Upper lobe of left lung (tissue), 6 donors: ENCODE measurements at regions not wholly inside any gene's neighbourhood (a gene's known extent, or its start where the extent isn't known, plus 50 kb on each side); places are given as distances from the start of the nearest gene placed in this dataset.

Experiments
- ATAC-seq, 2 donors: fragments of 200-7000 bp; cut with Tn5 transposase; one replicate each; pipeline ENCODE4 v1.9.1; 2022; ENCODE audit warnings: mild to moderate bottlenecking in 2 of 2, moderate library complexity in 2 of 2; ENCODE audit not compliant: low FRiP score in 2 of 2
- DNase-seq, 2 donors: peaks; one replicate each; pipeline ENCODE4 v3.0.0-alpha.2; 2019 to 2020
- H3K27ac ChIP-seq, 4 donors: fragments of 200-600 bp; sonication (generic); one replicate each; pipeline ENCODE4 v1.5.1; 2016 to 2019
- H3K27me3 ChIP-seq, 4 donors: fragments of 200-600 bp; sonication (generic); one replicate each; pipeline ENCODE4 v1.5.1; 2017 to 2019
- H3K36me3 ChIP-seq, 4 donors: fragments of 200-600 bp; sonication (generic); one replicate each; pipeline ENCODE4 v1.5.1; 2016 to 2019
- H3K4me1 ChIP-seq, 4 donors: fragments of 200-600 bp; sonication (generic); one replicate each; pipeline ENCODE4 v1.5.1; 2018 to 2019
- H3K4me3 ChIP-seq, 4 donors: fragments of 200-600 bp; sonication (generic); one replicate each; pipeline ENCODE4 v1.5.1; 2017 to 2019; ENCODE audit warnings: mild to moderate bottlenecking in 2 of 4, moderate library complexity in 1 of 4
- H3K9me3 ChIP-seq, 4 donors: fragments of 200-600 bp; sonication (generic); one replicate each; pipeline ENCODE4 v1.5.1; 2018 to 2019
- EP300 ChIP-seq, 4 donors: sonication (generic); formaldehyde crosslinking; IDR thresholded peaks; one replicate each; pipeline ENCODE4 v1.5.1; 2017; ENCODE audit warnings: antibody characterized with exemption in 4 of 4, control low read depth in 2 of 4
- POLR2A ChIP-seq, 4 donors: fragments of 450-650 bp; IDR thresholded peaks; one replicate each; pipeline ENCODE4 v1.5.1; 2016 to 2017; ENCODE audit warnings: antibody characterized with exemption in 4 of 4, mild to moderate bottlenecking in 2 of 4
- POLR2AphosphoS5 ChIP-seq, 2 donors: sonication (generic); formaldehyde crosslinking; IDR thresholded peaks; one replicate each; pipeline ENCODE4 v1.5.1; 2017; ENCODE audit warnings: antibody characterized with exemption in 2 of 2
- WGBS, 2 donors: methylation state at CpG; one replicate each; pipeline ENCODE4 v1.1.5; 2017 to 2018; 5-methylcytosine and 5-hydroxymethylcytosine counted together
- TF ChIP-seq, protein P1 (sequence below), 6 experiments: fragments of 450-650 bp in 4 of 6; fragments of 200-600 bp in 2 of 6; sonication (generic) in 2 of 6; IDR thresholded peaks; one replicate each; pipeline ENCODE4 v1.5.1; 2016 to 2019; ENCODE audit warnings: antibody characterized with exemption in 6 of 6
- donor health status: DM: no; HTN: no; CAD: no; lungs with moderate emphysema.
- donor health status: DM: no; HTN: yes; CAD: no; lungs with severe emphysema.

DNA sequence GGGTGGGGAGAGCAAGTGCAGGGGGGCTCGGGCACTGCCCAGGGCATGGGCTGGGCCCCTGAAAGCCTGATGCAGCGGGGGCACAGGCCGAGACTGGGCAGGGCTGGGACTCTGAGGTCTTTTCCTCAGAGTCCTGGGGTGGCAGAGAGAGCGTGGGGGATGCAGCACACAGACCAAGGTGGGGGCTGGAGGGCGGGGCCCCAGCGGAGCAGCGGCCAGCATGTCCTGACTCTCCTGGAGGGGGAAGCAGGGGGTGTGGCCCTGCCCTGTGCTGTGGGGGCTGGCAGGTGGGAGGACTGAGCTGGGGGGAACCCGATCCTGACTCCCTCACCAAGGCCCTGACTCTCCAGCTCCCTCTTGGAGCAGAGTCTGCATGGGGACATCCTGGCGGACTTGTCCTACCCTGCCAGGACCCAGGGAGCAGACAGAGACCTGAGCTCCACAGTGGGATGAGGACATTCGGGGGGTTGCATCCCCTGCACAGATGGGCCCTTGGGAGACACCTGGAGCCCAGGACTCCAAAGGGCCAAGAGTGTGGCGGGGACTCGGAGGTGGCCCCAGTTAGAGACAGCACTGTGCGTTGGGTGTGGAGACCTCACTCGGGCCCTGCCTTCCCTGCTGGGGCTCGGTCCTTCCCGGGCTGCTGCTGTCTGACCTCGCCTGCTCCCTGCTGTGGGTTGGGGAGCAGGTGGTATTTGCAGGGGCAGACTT, 326.1 kb downstream of the TMEM121 start:
- ATAC-seq (no peak), DNase-seq (peak in 1 of 2 donors; percentile 75)
- H3K4me1 ChIP-seq: no peaks in the 10 kb centered on the region

DNA sequence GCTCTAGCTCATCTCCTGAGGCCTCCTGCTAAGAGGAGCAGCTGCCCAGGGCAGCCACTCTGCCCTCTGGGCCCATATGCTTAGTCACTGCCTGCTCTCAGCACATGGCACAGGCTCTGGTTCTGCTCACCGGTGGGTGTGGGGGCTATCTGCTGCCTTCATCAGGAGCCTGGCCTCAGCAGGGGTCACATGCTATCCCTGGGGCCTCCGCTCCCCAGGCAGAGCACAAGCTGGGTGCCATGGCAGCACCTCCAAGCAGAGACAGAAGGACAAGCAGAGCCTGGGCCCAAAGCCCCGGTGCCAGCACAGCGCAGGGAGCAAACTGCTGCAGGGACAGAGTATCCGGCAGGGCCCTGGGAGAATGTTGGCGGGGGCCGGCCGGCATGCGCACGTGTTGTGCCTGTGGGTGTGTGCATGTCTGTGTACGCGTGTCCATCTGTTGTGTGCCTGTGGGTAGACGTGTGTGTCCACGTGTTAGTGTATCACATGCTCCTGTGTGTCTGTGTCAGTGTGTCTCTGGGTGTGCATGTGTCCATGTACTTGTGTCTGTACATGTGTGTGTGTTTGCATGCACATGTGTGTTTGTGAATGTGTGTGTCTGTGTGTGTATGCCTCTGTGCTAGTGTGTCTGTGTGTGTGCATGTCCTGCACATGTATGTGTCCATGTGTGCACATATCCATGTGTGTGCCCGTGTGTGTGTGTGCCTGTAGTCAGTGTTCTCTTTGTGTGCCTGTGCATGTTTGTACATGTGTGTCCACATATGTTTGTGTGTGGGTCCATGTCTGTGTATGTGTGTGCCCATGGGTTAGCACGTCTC, 326.9 kb downstream of the TMEM121 start:
- peak; percentile 15 to 78 for DNase-seq
- H3K36me3 ChIP-seq: no peaks in the 10 kb centered on the region
- TF ChIP-seq POLR2AphosphoS5 (IDR thresholded peaks at IDR 0.05) (no peak), EP300 (IDR thresholded peaks at IDR 0.05) (no peak), POLR2A (IDR thresholded peaks at IDR 0.05) (no peak)
- TF ChIP-seq, protein P1, sequence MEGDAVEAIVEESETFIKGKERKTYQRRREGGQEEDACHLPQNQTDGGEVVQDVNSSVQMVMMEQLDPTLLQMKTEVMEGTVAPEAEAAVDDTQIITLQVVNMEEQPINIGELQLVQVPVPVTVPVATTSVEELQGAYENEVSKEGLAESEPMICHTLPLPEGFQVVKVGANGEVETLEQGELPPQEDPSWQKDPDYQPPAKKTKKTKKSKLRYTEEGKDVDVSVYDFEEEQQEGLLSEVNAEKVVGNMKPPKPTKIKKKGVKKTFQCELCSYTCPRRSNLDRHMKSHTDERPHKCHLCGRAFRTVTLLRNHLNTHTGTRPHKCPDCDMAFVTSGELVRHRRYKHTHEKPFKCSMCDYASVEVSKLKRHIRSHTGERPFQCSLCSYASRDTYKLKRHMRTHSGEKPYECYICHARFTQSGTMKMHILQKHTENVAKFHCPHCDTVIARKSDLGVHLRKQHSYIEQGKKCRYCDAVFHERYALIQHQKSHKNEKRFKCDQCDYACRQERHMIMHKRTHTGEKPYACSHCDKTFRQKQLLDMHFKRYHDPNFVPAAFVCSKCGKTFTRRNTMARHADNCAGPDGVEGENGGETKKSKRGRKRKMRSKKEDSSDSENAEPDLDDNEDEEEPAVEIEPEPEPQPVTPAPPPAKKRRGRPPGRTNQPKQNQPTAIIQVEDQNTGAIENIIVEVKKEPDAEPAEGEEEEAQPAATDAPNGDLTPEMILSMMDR (IDR thresholded peaks at IDR 0.05): no peak
- no peaks in the 10 kb centered on the region for H3K4me1 ChIP-seq
- H3K27ac ChIP-seq: no peak overlapping the region
- 88 to 93% methylated on average over 12 to 16 of the region's 16 CpGs for whole genome bisulfite sequencing, 2 donors
- H3K4me3 ChIP-seq: no peak overlapping the region
- H3K27me3 ChIP-seq: no peaks in the 10 kb centered on the region
- no peaks in the 10 kb centered on the region for H3K9me3 ChIP-seq
- ATAC-seq: no peak

More for the DNA sequence above, 326.1 kb downstream of the TMEM121 start:
- Histone ChIP-seq H3K36me3 (no peaks in the 10 kb centered on the region), H3K27ac (no peak overlapping the region), H3K9me3 (no peaks in the 10 kb centered on the region), H3K4me3 (no peak overlapping the region), H3K27me3 (no peaks in the 10 kb centered on the region)
- WGBS, 2 donors: 70 to 82% methylated on average over 2 to 17 of the region's 17 CpGs
- no peak for TF ChIP-seq EP300 (IDR thresholded peaks at IDR 0.05)
- TF ChIP-seq POLR2AphosphoS5 (IDR thresholded peaks at IDR 0.05): no peak
- TF ChIP-seq, protein P1 (IDR thresholded peaks at IDR 0.05): no peak
- no peak for TF ChIP-seq POLR2A (IDR thresholded peaks at IDR 0.05)

DNA sequence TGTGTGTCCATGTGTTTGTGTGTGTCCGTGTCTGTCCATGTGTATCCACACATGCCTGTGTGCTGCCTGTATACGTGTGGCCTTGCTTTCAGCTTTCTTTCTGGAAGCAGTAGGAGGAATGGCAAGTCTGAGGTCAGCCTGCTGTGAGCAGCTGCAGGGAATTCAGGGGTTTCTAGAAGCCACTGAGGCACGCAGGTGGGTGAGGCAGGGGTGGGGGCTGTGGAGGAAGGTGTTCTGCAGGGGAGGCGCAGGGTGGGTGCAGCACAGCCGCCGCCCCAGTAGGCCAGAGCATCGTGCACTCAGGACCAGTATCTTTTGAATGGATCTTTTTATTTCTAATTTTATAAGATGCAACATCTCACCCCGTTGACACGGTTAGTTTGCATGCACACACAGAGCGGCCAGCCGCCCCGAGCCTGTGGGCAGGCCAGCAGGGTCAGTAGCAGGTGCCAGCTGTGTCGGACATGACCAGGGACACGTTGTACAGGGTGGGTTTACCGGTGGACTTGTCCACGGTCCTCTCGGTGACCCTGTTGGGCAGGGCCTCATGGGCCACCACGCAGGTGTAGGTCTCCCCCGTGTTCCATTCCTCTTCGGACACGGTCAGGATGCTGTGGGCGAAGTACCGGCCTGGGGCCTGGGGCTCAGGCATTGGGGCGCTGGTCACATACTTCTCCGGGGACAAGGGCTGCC, 327.7 kb downstream of the TMEM121 start:
- ATAC-seq (no peak), DNase-seq (peak; percentile 16 to 73)
- Histone ChIP-seq H3K9me3 (no peaks in the 10 kb centered on the region), H3K4me1 (no peaks in the 10 kb centered on the region), H3K27me3 (no peaks in the 10 kb centered on the region), H3K27ac (no peak overlapping the region), H3K36me3 (no peaks in the 10 kb centered on the region), H3K4me3 (no peak overlapping the region)
- 86 to 90% methylated on average over 25 of the region's 25 CpGs for WGBS, 2 donors
- TF ChIP-seq, protein P1 (IDR thresholded peaks at IDR 0.05): no peak

DNA sequence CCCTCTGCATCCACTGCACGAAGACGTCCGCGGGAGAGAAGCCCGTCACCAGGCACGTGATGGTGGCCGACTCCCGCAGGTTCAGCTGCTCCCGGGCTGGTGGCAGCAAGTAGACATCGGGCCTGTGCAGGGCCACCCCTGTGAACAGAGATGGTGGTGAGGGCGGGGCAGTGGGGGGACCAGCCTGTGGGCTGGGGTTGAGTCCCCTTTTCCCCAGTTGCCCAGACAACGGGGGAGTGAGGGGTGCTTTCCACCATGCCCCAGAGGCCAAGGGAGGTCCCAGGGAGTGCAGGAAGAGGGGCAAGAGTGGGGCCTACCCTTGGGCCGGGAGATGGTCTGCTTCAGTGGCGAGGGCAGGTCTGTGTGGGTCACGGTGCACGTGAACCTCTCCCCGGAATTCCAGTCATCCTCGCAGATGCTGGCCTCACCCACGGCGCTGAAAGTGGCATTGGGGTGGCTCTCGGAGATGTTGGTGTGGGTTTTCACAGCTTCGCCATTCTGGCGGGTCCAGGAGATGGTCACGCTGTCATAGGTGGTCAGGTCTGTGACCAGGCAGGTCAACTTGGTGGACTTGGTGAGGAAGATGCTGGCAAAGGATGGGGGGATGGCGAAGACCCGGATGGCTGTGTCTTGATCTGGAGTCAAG, 328.3 kb downstream of the TMEM121 start:
- H3K27me3 ChIP-seq: no peaks in the 10 kb centered on the region
- H3K9me3 ChIP-seq: no peaks in the 10 kb centered on the region
- no peaks in the 10 kb centered on the region for H3K36me3 ChIP-seq
- DNase-seq (peak; percentile 19 to 66), ATAC-seq (no peak)
- H3K4me1 ChIP-seq: no peaks in the 10 kb centered on the region
- WGBS, 2 donors: 90 to 94% methylated on average over 15 to 26 of the region's 26 CpGs
- no peak overlapping the region for H3K27ac ChIP-seq
- TF ChIP-seq POLR2AphosphoS5 (IDR thresholded peaks at IDR 0.05): no peak
- TF ChIP-seq EP300 (IDR thresholded peaks at IDR 0.05): no peak
- no peak for TF ChIP-seq POLR2A (IDR thresholded peaks at IDR 0.05)
- TF ChIP-seq, protein P1 (IDR thresholded peaks at IDR 0.05): no peak
- H3K4me3 ChIP-seq: no peak overlapping the region
